Prostate gland (tissue), 2 donors: ENCODE measurements at regions not wholly inside any gene's neighbourhood (a gene's known extent, or its start where the extent isn't known, plus 50 kb on each side); places are given as distances from the start of the nearest gene placed in this dataset.

Source experiments
- POLR2A ChIP-seq: fragments of 450-650 bp; IDR thresholded peaks from one replicate; pipeline ENCODE4 v1.6.1; 2016; ENCODE audit warnings: antibody characterized with exemption, mild to moderate bottlenecking
- POLR2AphosphoS5 ChIP-seq: sonication (generic); formaldehyde crosslinking; IDR thresholded peaks from one replicate; pipeline ENCODE4 v1.6.1; 2017; ENCODE audit warnings: antibody characterized with exemption
- TF ChIP-seq, protein P1 (sequence below), 4 experiments: fragments of 200-600 bp in 2 of 4; fragments of 450-650 bp in 2 of 4; sonication (generic) in 2 of 4; IDR thresholded peaks; 1 replicate in 3 of 4; 2 replicates in 1 of 4; pipeline ENCODE4 v1.5.1; 2016 to 2019; ENCODE audit warnings: antibody characterized with exemption in 4 of 4, mild to moderate bottlenecking in 2 of 4, moderate library complexity in 2 of 4

- TF ChIP-seq, protein P1, sequence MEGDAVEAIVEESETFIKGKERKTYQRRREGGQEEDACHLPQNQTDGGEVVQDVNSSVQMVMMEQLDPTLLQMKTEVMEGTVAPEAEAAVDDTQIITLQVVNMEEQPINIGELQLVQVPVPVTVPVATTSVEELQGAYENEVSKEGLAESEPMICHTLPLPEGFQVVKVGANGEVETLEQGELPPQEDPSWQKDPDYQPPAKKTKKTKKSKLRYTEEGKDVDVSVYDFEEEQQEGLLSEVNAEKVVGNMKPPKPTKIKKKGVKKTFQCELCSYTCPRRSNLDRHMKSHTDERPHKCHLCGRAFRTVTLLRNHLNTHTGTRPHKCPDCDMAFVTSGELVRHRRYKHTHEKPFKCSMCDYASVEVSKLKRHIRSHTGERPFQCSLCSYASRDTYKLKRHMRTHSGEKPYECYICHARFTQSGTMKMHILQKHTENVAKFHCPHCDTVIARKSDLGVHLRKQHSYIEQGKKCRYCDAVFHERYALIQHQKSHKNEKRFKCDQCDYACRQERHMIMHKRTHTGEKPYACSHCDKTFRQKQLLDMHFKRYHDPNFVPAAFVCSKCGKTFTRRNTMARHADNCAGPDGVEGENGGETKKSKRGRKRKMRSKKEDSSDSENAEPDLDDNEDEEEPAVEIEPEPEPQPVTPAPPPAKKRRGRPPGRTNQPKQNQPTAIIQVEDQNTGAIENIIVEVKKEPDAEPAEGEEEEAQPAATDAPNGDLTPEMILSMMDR (IDR thresholded peaks at IDR 0.05): peak; percentile 52 to 89 (median 87)
- TF ChIP-seq POLR2A: no peak
- TF ChIP-seq POLR2AphosphoS5: peak; percentile 15
Observed at GRCh38 chr2:168346725-168347477, 99.5 kb upstream of the STK39 start.
